Right lobe of liver (tissue), 6 donors: ENCODE measurements at regions not wholly inside any gene's neighbourhood (a gene's known extent, or its start where the extent isn't known, plus 50 kb on each side); places are given as distances from the start of the nearest gene placed in this dataset.

ENCODE experiments used
- ATAC-seq, 4 donors: fragments of 200-7000 bp; cut with Tn5 transposase; one replicate each; pipeline ENCODE4 v1.9.1; 2020; ENCODE audit warnings: mild to moderate bottlenecking in 4 of 4, moderate library complexity in 4 of 4
- DNase-seq, 3 donors: peaks; one replicate each; pipeline ENCODE4 v3.0.0-alpha.2; 2020
- H3K27ac ChIP-seq, 3 donors: fragments of 200-600 bp; one replicate each; pipeline ENCODE4 v1.8.0; 2022
- H3K27me3 ChIP-seq, 2 donors: fragments of 200-600 bp; one replicate each; pipeline ENCODE4 v1.8.0; 2022
- H3K36me3 ChIP-seq, 4 donors: fragments of 200-600 bp; sonication (generic) in 1 of 4; one replicate each; pipeline versions ENCODE4 v1.5.1 to v1.8.0; 2017 to 2022; ENCODE audit warnings: control low read depth in 1 of 4
- H3K4me1 ChIP-seq, 4 donors: fragments of 200-600 bp; sonication (generic) in 1 of 4; one replicate each; pipeline versions ENCODE4 v1.5.1 to v1.8.0; 2017 to 2022; ENCODE audit warnings: control low read depth in 1 of 4
- H3K4me3 ChIP-seq, 3 donors: fragments of 200-600 bp; one replicate each; pipeline ENCODE4 v1.8.0; 2022
- H3K9me3 ChIP-seq, 4 donors: fragments of 200-600 bp; sonication (generic) in 1 of 4; one replicate each; pipeline versions ENCODE4 v1.5.1 to v1.8.0; 2017 to 2022; ENCODE audit warnings: control low read depth in 1 of 4
- CTCF ChIP-seq, 4 donors: fragments of 200-600 bp in 3 of 4; fragments of 450-650 bp in 1 of 4; IDR thresholded peaks; one replicate each; pipeline versions ENCODE4 v1.5.1 to v1.8.0; 2016 to 2022; ENCODE audit warnings: antibody characterized with exemption in 4 of 4, mild to moderate bottlenecking in 2 of 4
- POLR2A ChIP-seq: fragments of 450-650 bp; IDR thresholded peaks from one replicate; pipeline ENCODE4 v1.6.1; 2017; ENCODE audit warnings: antibody characterized with exemption, mild to moderate bottlenecking
- WGBS: methylation state at CpG from one replicate; pipeline ENCODE4 v1.1.6; 2018; ENCODE audit warnings: low coverage, low lambda C conversion rate; ENCODE audit not compliant: insufficient coverage; ENCODE audit errors: missing lambda C conversion rate; 5-methylcytosine and 5-hydroxymethylcytosine counted together
- intact Hi-C, 2 donors: fragments of 100-400 bp; cut with DNase I; formaldehyde crosslinking; loops; one replicate each; pipeline versions ENCODE4 v1.11.2 to v1.14.1; 2022
- donor health status: DM: no; HTN: yes; CAD: no.
- donor health status: DM: no; HTN: no; CAD: no.
- donor health status: DM: no; HTN: no; CAD: no.
- donor health status: DM: no; HTN: yes; CAD: no.
- donor health status: DM: no; HTN: yes; CAD: no.

DNA sequence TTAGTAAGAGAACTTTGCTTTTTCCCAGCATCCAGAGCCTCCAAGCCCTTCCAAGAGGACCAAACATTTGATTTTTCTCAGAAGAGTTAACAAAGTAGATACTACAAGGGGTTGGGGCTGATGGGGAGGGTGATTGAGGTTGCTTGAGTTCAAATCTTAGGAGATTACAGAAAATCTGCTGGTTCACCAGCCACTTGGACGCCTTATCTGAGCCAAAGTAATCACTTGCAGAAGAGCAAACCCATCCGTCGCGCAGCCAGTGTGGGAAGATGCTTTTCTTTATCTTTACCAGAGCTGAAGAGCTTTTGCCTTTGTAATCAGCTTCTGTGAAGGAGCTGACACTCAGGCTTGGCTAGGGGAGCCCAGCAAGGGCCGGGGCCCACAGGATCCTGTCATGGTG is 91.9 kb upstream of the CTTNBP2NL start:
- H3K4me1 ChIP-seq = no peaks in the 10 kb centered on the region
- H3K9me3 ChIP-seq = no peaks in the 10 kb centered on the region
- H3K27ac ChIP-seq = no peak overlapping the region
- ATAC-seq = no peak
- H3K27me3 ChIP-seq = no peaks in the 10 kb centered on the region
- no peak for DNase-seq
- no peak overlapping the region for H3K4me3 ChIP-seq
- WGBS = 42% methylated on average over 4 of the region's 5 CpGs
- no peaks in the 10 kb centered on the region for H3K36me3 ChIP-seq
- intact Hi-C loops = no loop called here
- TF ChIP-seq POLR2A = no peak
- TF ChIP-seq CTCF (IDR thresholded peaks at IDR 0.05) = no peak

GRCh38 chr1:112304612-112305011 is 91.4 kb upstream of the CTTNBP2NL start:
- Histone ChIP-seq H3K27ac (no peak overlapping the region), H3K9me3 (no peaks in the 10 kb centered on the region), H3K4me1 (no peaks in the 10 kb centered on the region), H3K36me3 (no peaks in the 10 kb centered on the region), H3K4me3 (no peak overlapping the region), H3K27me3 (no peaks in the 10 kb centered on the region)
- ATAC-seq (no peak), DNase-seq (no peak)
- 46% methylated on average over 2 of the region's 3 CpGs for WGBS
- TF ChIP-seq CTCF (IDR thresholded peaks at IDR 0.05) = no peak
- TF ChIP-seq POLR2A = no peak
- intact Hi-C loops = no loop called here

DNA sequence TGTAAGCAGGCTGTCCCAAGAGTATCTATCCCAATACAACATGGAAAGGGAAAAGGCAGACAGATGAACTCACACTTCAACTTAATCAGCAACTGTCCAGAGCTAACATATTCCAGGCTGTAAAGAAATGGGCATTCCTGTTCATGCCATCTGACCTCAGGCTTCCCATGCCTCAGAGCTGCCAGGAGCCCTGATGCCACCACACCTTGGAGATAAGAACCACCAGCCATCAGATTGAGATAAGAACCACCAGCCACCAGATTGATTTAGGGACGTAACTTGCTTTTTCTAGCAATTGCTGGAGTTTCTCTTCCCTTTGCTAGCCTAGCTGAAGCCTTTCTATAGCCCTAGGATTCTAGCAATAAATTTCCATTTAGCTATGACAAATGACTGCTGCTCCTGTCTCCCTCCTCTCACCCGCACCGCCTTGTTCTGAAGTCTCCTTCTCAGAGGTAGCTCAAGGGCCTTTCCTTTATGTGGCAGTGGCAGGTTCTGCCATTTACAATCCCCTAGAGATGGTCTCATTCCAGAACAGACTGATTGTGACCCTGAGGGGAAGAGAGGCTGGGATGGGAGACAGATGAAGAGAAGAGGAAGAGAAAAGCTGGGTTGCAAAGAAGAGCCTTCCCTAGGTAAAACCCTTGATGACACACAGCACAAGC is 88.0 kb upstream of the CTTNBP2NL start:
- intact Hi-C loops = no loop called here
- no peaks in the 10 kb centered on the region for H3K4me1 ChIP-seq
- ATAC-seq (no peak), DNase-seq (no peak)
- H3K36me3 ChIP-seq = no peaks in the 10 kb centered on the region
- H3K27ac ChIP-seq = no peak overlapping the region
- H3K9me3 ChIP-seq = no peaks in the 10 kb centered on the region
- H3K4me3 ChIP-seq = no peak overlapping the region
- H3K27me3 ChIP-seq = no peaks in the 10 kb centered on the region
- 75% methylated on average over 3 of the region's 3 CpGs for whole genome bisulfite sequencing
- TF ChIP-seq POLR2A (no peak), CTCF (IDR thresholded peaks at IDR 0.05) (no peak)

- no peaks in the 10 kb centered on the region for H3K27me3 ChIP-seq
- no peaks in the 10 kb centered on the region for H3K4me1 ChIP-seq
- H3K27ac ChIP-seq = no peak overlapping the region
- ATAC-seq (no peak), DNase-seq (no peak)
- no peaks in the 10 kb centered on the region for H3K9me3 ChIP-seq
- TF ChIP-seq CTCF (IDR thresholded peaks at IDR 0.05) (no peak), POLR2A (no peak)
- H3K36me3 ChIP-seq = no peaks in the 10 kb centered on the region
- intact Hi-C loops = no loop called here
- WGBS = 48% methylated on average over 3 of the region's 5 CpGs
- H3K4me3 ChIP-seq = no peak overlapping the region
These were observed 87.3 kb upstream of the CTTNBP2NL start for GRCh38 chr1:112308716-112309115.

DNA sequence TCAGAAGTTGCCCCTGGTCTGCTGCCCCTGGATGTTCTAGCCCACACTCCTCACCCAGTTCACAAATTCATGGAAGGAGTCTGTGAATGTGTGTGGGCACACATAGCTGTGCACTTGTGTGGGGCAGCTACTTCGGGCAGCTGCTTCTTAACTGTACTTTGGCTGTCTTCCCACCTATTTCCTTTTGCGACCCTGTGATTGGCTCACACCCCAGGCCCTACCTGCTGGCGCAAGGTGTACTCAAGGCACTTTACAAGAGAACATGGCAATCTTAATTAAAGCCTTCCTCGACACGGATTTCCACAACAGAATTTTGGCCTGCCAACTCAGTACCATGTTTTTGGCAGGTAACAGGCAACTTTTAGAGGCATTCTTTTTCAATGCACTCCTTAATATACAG is 86.5 kb upstream of the CTTNBP2NL start:
- H3K4me1 ChIP-seq = no peaks in the 10 kb centered on the region
- no peak overlapping the region for H3K4me3 ChIP-seq
- intact Hi-C loops = no loop called here
- DNase-seq (no peak), ATAC-seq (no peak)
- H3K27me3 ChIP-seq = no peaks in the 10 kb centered on the region
- TF ChIP-seq CTCF (IDR thresholded peaks at IDR 0.05) (no peak), POLR2A (no peak)
- no peaks in the 10 kb centered on the region for H3K36me3 ChIP-seq
- WGBS = 81% methylated on average over 5 of the region's 5 CpGs
- H3K27ac ChIP-seq = no peak overlapping the region
- H3K9me3 ChIP-seq = no peaks in the 10 kb centered on the region
